Fibroblast of skin of left quadriceps (primary cell): ENCODE measurements at regions not wholly inside any gene's neighbourhood (a gene's known extent, or its start where the extent isn't known, plus 50 kb on each side); places are given as distances from the start of the nearest gene placed in this dataset.
"Not testable (repeated sequence)": the region's sequence is repeated elsewhere in the genome, so short reads cannot be mapped to it uniquely, and the experiment has no call there.

Experiments
- DNase-seq, 2 experiments: peaks; one replicate each; pipeline ENCODE4 v3.0.0-alpha.2; 2013; ENCODE audit warnings: low read depth in 2 of 2

DNA sequence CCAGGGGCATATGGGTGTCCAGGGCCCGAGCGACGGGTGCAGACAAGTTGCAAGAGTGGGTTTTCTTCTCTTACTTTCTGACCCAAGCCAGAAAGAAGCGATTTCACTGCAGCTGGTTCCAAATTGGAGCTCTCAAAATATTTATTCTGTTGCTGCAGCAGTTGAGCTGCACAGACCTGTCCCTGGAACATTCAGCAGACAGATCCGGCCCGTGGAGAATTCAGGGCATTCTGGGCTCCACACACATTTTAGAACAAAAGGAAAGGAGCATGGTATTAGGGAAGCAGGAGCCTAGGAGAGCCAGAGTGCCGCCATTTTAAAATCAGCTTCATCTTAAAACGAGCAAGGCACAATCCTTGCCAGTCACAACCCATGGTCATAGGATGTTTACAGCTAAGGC, 135.3 kb upstream of the TPM1 start:
- DNase-seq, result no peak

DNA sequence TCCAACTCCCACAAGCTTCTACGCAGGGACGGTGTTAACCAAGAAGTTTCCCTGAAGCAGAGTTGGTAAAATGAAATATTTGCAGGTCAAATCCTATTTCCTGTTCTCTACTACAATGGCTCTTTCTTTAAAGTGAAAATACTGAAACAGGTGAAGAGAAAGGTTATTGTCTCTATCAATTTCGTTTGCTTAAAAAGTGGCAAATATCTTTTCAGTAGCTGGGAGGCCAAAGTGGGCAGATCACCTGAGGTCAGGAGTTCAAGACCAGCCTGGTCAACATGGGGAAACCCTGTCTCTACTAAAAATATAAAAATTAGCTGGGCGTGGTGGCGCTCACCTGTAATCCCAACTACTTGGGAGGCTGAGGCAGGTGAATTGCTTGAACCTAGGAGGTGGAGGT, 134.2 kb upstream of the TPM1 start:
- not testable (repeated sequence) for DNase-seq

DNA sequence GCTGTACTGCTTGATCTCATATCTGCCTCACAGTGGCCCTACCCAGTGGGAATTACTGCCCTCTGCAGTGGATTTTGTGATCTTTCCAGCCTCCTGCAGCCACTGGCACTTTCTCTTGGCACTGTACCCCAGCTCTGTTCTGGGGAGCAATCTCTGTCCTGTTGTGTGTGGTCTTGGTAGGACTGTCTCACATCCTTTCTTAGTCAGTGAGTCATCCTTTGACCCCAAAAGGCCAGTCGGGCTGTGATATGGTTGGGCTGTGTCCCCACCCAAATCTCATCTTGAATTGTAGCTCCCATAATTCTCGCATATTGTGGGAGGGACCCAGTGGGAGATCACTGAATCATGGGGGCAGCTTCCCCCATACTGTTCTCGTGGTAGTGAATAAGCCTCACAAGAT, 133.3 kb upstream of the TPM1 start:
- DNase-seq, result no peak

GRCh38 chr15:62912282-62912681, 130.3 kb upstream of the TPM1 start:
- no peak for DNase-seq

GRCh38 chr15:62912808-62913207, 129.7 kb upstream of the TPM1 start:
- no peak for DNase-seq

DNA sequence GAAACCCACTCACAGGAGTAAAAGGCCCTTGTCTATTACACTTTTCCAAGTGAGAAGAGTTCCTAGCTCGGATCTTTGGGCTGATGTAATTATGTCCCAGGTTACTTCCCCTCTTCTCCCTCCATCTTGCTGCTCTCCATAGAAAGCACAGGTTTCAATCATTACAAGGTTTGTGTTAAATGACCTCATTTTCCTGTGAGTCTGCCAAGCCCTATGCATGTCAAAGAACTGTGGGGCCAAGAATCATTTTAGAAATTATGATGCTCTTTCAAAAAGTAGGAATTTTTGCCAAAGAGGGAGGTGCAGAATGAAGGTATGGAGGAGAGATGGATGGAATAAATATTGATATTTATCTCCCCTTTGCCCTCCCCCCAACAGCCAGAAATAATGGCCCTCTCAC, 129.3 kb upstream of the TPM1 start:
- no peak for DNase-seq

GRCh38 chr15:62914461-62915079, 128.0 kb upstream of the TPM1 start:
- DNase-seq, result no peak

DNA sequence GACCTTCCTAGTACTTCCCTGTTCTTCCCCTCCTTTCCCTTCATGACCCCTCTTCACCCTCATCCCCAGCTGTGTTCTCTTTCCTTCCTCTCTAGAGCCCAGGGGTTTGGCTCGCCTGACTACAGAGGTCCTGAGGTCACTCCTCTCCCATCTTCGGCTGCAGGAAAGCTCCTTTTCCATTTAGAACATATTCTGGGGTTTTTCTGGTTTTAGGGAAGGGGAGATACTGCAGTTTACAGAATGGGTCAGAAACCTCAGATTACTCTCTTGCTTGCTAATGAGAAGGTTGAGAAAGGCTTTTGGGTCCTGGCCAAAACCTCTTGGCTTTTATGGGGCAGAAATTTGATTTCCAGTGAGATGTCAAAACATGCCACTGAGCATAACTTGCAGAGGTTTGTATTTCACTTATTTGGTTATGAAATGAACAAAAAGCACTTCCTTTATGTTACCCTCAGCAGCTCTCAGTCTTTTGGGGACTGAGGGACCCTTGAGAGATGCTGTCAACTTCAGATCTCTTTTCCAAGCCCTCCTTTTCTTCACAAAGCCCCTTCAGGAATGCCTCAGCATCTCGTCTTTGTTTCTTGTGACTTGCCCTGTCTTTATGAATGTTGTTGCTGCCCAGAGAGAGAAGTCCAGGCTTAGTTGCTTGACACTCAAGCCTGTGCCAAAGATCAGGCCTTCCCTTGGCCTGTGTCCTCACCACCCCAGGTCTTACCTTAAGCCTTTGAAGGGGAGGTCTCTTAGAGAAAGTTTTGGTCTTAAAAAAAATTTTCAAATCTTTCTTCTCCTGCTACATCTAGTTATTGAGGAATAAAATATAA, 121.7 kb upstream of the TPM1 start:
- DNase-seq, result peak; percentile 69

DNA sequence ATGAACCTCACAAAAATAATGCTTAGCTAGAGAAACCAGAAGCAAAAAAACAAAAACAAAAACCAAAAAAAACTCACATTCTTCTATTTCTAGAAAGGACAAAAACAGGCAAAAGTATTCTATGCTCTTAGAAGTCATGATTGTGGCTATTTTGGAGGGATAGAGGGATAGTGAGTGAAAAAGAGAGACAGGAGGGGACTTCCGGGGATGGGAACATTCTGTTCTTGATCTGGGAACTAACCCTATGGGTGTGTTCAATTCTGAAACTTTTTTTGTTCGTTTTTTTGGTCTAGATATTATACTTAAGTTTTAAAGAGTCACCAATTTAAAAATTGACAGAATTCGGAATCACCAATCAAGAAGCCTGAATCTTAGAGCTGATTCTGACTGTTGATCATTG, 120.0 kb upstream of the TPM1 start:
- no peak for DNase-seq

- no peak for DNase-seq
Measured at GRCh38 chr15:62925875-62926274, 116.7 kb upstream of the TPM1 start.

DNA sequence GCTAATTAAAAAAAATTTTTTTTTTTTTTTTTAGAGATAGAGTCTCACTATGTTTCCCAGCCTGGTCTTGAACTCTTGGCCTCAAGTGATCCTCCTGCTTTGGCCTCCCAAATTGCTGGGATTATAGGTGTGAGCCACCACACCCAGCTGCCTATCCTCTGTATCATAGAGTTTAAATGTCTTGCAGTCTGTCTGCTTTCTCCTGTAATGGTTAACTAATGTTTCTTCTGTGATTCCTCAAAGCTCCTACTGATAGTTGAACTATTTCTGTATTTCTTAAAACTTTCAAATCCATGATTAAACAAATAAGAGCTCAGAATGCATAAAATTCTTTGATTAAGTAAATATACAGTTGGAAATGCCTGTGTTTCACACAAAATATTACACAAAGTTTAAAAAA, 115.4 kb upstream of the TPM1 start:
- DNase-seq, result no peak

DNA sequence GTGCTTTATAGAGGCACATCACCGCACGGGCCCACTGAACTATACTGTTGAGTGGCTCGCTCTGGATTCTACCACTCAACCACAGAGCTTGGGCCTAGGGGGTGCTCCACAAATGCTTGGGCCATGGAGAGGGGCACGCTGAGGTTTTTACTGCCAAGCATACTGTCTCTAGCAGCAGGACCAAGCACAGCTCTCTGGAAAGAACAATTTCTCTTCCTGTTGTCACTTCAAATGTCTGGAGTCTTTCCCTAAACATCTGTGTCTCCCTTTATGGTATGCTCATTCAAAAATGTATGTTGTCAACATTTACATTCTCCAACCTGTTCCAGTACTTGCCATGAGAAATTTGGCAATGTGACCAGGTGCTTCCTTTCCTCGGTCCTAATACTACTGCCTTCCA, 114.7 kb upstream of the TPM1 start:
- DNase-seq, result no peak

GRCh38 chr15:62928242-62928999, 114.1 kb upstream of the TPM1 start:
- peak; percentile 89 for DNase-seq

- DNase-seq, result peak in 1 of 2 experiments; percentile 78
Measured at GRCh38 chr15:62929000-62929357, 113.6 kb upstream of the TPM1 start.

DNA sequence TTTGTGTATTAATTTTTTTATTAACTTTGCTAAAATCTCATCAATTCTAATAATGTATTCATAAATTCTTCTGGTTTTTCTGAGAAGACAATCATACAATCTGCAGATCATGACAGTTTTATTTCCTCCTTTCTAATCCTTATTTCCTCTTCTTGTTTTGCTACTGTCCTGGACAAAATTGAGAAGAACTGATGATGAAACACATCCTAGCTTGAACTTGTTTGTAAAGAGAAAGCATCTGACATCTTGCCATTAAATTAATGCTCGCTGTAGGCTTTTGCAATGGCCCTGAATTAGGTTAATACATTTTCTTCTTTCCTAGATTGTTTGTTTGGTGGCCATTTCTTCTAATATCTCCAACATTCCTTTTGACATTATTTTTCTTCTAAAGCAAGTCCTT, 110.9 kb upstream of the TPM1 start:
- DNase-seq, result no peak

DNA sequence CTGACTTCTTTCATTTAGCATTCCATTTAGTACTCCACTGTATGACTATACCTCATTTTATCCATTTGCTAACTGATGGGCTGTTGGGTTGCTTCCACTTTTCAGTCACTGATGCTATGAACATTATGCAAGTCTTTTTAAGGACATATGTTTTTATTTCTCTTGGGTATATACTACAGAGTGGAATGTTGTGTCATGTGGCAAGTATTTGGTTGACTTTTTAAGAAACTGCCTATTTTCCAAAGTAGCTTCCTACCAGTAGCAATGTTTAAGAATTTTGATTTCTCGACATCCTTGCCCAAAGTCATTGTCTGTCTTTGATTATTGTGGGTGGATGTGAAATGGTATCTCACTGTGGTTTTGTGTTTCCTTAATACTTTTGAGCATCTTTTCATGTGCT, 110.1 kb upstream of the TPM1 start:
- peak; percentile 97 for DNase-seq

DNA sequence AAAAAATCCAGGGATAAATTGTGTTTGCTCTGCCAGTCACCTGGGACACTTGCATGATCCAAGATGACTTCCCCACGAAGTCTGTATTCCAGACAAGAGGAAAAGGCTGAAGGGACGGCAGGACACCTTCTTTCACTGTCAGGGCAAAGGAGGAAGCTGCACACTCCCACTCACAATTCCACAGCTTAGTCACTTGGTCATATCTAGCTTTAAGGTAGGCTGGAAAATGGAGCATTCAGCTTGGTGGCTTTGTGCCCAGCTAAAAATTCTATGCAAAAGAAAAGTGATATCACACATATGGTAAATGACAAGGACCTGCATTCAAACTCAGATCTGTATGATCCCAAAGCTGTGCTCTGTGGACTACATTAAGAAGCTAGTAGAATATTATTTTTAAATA, 109.2 kb upstream of the TPM1 start:
- no peak for DNase-seq

DNA sequence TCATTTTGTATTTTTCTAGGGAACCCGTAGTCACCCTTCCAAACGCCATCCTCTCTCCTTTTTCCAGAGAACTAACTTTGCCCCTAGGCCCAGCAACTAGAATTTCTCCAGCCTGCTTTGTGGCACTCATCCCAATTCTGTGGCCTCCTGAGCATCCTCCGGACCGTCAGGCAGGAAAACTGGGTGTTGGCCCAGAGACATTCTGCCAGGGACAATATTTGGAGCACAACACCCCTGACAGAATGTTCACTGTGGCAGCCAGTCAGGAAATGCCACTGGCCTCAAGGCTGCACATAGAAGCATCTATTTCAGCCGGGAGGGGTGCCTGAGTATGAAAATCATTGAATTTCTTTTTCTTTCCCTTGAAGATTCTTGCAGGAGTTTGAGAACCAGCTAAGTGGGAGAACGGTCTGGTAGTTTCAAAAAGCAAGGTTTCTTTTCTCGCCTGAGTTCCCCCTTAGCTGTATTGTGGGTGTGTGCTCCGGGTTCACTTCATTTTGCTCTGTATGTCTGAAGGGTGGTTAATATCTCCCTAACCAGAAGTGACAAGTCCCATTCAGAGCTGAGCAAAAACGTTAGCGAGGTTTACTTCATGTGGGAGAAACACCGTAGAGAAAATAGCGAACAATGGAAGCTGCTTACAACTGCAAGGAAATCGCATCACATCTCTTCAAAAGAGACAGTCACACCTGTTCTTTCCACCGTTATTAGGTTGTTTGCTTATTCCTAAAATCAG, 108.1 kb upstream of the TPM1 start:
- DNase-seq, result no peak

DNA sequence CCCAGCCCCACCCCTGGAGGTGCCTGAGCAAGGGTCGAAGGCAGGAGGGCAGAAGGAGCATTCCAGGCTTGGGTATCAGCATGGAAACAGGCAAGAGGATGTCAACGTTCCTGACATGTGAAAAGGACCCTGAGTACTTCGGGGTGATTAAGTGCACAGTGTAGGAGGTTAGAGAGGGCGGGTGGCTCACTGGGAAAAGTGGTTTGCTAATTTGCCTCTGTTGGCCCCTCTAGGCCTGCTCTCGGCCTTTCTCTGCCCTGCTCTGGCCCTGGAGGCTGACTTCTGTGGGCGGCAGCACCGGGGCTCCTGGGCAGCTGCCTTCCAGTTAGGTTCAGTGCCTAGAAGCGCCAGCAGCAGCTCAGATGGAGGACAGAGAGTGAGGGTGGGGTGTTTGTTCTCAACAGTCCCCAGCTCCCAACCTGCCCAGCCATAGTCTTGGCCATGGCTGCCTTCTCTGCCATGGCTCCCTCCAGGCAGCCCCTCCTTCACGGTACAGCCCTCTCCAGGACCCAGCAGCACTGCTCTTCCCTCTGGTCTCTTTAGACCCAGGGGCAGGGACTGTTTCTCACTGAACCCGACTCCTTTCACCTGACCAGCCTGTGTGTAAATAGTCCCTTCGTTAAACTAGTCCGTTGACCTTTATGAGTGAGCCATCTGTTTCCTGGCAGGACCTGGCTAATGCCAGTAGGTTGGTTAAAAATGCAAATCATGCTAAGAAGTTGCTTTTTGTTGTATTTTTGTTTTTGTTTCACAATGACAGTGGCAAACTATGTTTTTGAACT, 107.1 kb upstream of the TPM1 start:
- DNase-seq, result no peak

DNA sequence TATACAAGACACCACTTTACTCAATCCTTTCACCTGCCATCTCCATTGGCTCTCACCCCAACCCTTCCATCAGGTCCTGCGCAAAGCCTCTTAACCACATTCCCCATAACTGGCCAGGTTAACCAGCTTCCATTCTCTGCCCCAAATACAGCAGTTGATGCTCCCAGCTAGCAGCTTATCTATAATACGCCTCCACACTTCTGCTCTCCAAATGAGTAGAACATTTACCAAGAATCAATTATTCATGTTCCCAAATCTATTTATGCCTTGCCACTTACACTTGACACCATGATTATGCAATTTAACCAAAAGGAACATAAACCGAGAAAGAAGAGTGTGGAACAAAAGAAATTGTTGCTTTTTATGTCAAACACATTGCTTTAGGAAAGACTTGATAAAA, 103.7 kb upstream of the TPM1 start:
- DNase-seq, result no peak

- DNase-seq, result no peak
Measured at GRCh38 chr15:62940093-62940754, 102.3 kb upstream of the TPM1 start.
